22Rv1 (cell line): ENCODE measurements at regions not wholly inside any gene's neighbourhood (a gene's known extent, or its start where the extent isn't known, plus 50 kb on each side); places are given as distances from the start of the nearest gene placed in this dataset.

ENCODE experiments used
- ZFX ChIP-seq: fragments of 450-650 bp; IDR thresholded peaks from 2 replicates; pipeline ENCODE4 v1.6.1; 2017; ENCODE audit warnings: antibody characterized with exemption, borderline replicate concordance
- TF ChIP-seq, protein P1 (sequence below): fragments of 450-650 bp; IDR thresholded peaks from 2 replicates; pipeline ENCODE4 v1.5.1; 2017; ENCODE audit warnings: mild to moderate bottlenecking

DNA sequence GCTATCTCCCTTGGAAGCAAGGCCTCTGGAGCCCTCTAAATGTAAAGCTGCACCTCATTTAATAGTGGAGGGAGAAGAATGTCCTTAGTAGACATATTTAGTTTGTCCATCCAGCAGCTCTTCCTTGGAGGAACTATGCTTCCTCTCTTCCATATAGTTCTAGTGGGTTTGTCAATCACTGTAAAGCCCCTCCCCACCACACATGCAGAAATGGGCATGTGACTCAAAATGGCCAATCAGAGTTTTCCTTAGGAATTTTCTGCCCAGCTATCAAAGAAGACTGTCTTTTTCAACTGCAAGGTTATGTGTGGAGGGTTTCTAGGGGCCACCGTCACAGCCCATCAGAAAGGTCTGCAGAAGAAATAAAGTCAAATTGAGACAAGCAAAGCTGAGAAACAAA lies 175.5 kb downstream of the MIS18A start:
- TF ChIP-seq, protein P1, sequence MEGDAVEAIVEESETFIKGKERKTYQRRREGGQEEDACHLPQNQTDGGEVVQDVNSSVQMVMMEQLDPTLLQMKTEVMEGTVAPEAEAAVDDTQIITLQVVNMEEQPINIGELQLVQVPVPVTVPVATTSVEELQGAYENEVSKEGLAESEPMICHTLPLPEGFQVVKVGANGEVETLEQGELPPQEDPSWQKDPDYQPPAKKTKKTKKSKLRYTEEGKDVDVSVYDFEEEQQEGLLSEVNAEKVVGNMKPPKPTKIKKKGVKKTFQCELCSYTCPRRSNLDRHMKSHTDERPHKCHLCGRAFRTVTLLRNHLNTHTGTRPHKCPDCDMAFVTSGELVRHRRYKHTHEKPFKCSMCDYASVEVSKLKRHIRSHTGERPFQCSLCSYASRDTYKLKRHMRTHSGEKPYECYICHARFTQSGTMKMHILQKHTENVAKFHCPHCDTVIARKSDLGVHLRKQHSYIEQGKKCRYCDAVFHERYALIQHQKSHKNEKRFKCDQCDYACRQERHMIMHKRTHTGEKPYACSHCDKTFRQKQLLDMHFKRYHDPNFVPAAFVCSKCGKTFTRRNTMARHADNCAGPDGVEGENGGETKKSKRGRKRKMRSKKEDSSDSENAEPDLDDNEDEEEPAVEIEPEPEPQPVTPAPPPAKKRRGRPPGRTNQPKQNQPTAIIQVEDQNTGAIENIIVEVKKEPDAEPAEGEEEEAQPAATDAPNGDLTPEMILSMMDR: no peak
- no peak for TF ChIP-seq ZFX
